SU-DHL-6 (cell line): ENCODE measurements at regions not wholly inside any gene's neighbourhood (a gene's known extent, or its start where the extent isn't known, plus 50 kb on each side); places are given as distances from the start of the nearest gene placed in this dataset.

Experiments used
- CTCF ChIP-seq: fragments of 200-600 bp; sonication (generic); IDR thresholded peaks from one replicate; pipeline ENCODE4 v1.5.1; 2017; ENCODE audit warnings: antibody characterized with exemption, mild to moderate bottlenecking, low read length, moderate library complexity; ENCODE audit not compliant: insufficient read depth, poor library complexity, severe bottlenecking
- EZH2phosphoT487 ChIP-seq: fragments of 200-600 bp; sonication (generic), shearing (Covaris generic); conservative IDR thresholded peaks from 2 replicates; pipeline ENCODE4 v1.6.1; 2018; ENCODE audit warnings: mild to moderate bottlenecking, antibody characterized with exemption, low read length, moderate library complexity, mixed read lengths

GRCh38 chr4:63524764-63525163 lies 884.5 kb downstream of the TECRL start:
- TF ChIP-seq CTCF (no peak), EZH2phosphoT487 (no peak)
